ENCODE measurements at regions not wholly inside any gene's neighbourhood (a gene's known extent, or its start where the extent isn't known, plus 50 kb on each side); places are given as distances from the start of the nearest gene placed in this dataset.
"Not testable (repeated sequence)": the region's sequence is repeated elsewhere in the genome, so short reads cannot be mapped to it uniquely, and the experiment has no call there.

- H3K9me3 ChIP-seq (ENCODE audit: control insufficient read depth in 2 of 2, insufficient read depth in 1 of 2, low read length in 1 of 2); H3K36me3 ChIP-seq (ENCODE audit: control insufficient read depth in 2 of 2, insufficient read depth in 2 of 2, low read length in 1 of 2); H3K4me1 ChIP-seq (ENCODE audit: control insufficient read depth in 2 of 2, insufficient read depth in 2 of 2, low read length in 2 of 2); H3K4me3 ChIP-seq (ENCODE audit: low read length in 2 of 2); H3K27me3 ChIP-seq (ENCODE audit: control insufficient read depth in 2 of 2, insufficient read depth in 1 of 2, low read length in 1 of 2); H3K27ac ChIP-seq (ENCODE audit: low read depth in 1 of 2, low read length in 1 of 2): not testable (repeated sequence)
- DNase-seq (ENCODE audit: low read depth in 6 of 9, low spot score in 9 of 9) = peak in 1 of 9 donors; percentile 3
- WGBS = 2% methylated on average over 46 of the region's 62 CpGs
Observed at GRCh38 chr1:143905214-143906179, 66.3 kb downstream of the FAM72C start.

- H3K36me3 ChIP-seq (ENCODE audit: control insufficient read depth in 2 of 2, insufficient read depth in 2 of 2, low read length in 1 of 2); H3K27ac ChIP-seq (ENCODE audit: low read depth in 1 of 2, low read length in 1 of 2); H3K27me3 ChIP-seq (ENCODE audit: control insufficient read depth in 2 of 2, insufficient read depth in 1 of 2, low read length in 1 of 2); H3K4me3 ChIP-seq (ENCODE audit: low read length in 2 of 2); DNase-seq (ENCODE audit: low read depth in 6 of 9, low spot score in 9 of 9); H3K9me3 ChIP-seq (ENCODE audit: control insufficient read depth in 2 of 2, insufficient read depth in 1 of 2, low read length in 1 of 2); H3K4me1 ChIP-seq (ENCODE audit: control insufficient read depth in 2 of 2, insufficient read depth in 2 of 2, low read length in 2 of 2): not testable (repeated sequence)
- 10% methylated on average over 7 of the region's 12 CpGs for WGBS
Observed at GRCh38 chr1:143904622-143904979, 67.2 kb downstream of the FAM72C start.

- H3K27ac ChIP-seq (ENCODE audit: low read depth in 1 of 2, low read length in 1 of 2); H3K4me1 ChIP-seq (ENCODE audit: control insufficient read depth in 2 of 2, insufficient read depth in 2 of 2, low read length in 2 of 2); H3K27me3 ChIP-seq (ENCODE audit: control insufficient read depth in 2 of 2, insufficient read depth in 1 of 2, low read length in 1 of 2); H3K4me3 ChIP-seq (ENCODE audit: low read length in 2 of 2); DNase-seq (ENCODE audit: low read depth in 6 of 9, low spot score in 9 of 9); H3K36me3 ChIP-seq (ENCODE audit: control insufficient read depth in 2 of 2, insufficient read depth in 2 of 2, low read length in 1 of 2); H3K9me3 ChIP-seq (ENCODE audit: control insufficient read depth in 2 of 2, insufficient read depth in 1 of 2, low read length in 1 of 2): not testable (repeated sequence)
- 67% methylated on average over 41 of the region's 48 CpGs for WGBS
Observed at GRCh38 chr1:143903899-143904621, 67.7 kb downstream of the FAM72C start.

- WGBS = no CpG with 5 or more reads among the region's 1 CpG
- not testable (repeated sequence) for H3K4me3 ChIP-seq (ENCODE audit: low read length in 2 of 2); H3K36me3 ChIP-seq (ENCODE audit: control insufficient read depth in 2 of 2, insufficient read depth in 2 of 2, low read length in 1 of 2); H3K27ac ChIP-seq (ENCODE audit: low read depth in 1 of 2, low read length in 1 of 2); H3K4me1 ChIP-seq (ENCODE audit: control insufficient read depth in 2 of 2, insufficient read depth in 2 of 2, low read length in 2 of 2); H3K9me3 ChIP-seq (ENCODE audit: control insufficient read depth in 2 of 2, insufficient read depth in 1 of 2, low read length in 1 of 2); H3K27me3 ChIP-seq (ENCODE audit: control insufficient read depth in 2 of 2, insufficient read depth in 1 of 2, low read length in 1 of 2); DNase-seq (ENCODE audit: low read depth in 6 of 9, low spot score in 9 of 9)
Observed at GRCh38 chr1:143896377-143896776, 75.4 kb downstream of the FAM72C start.

GRCh38 chr1:143884932-143885574 lies 86.7 kb downstream of the FAM72C start:
- H3K36me3 ChIP-seq (ENCODE audit: control insufficient read depth in 2 of 2, insufficient read depth in 2 of 2, low read length in 1 of 2) = not testable (repeated sequence)
- peak overlapping the region in 1 of 2 donors; percentile 18 for H3K4me3 ChIP-seq (ENCODE audit: low read length in 2 of 2)
- 1% methylated on average over 28 of the region's 53 CpGs for WGBS

GRCh38 chr1:143884532-143884931 lies 87.3 kb downstream of the FAM72C start:
- H3K4me1 ChIP-seq (ENCODE audit: control insufficient read depth in 2 of 2, insufficient read depth in 2 of 2, low read length in 2 of 2); H3K27me3 ChIP-seq (ENCODE audit: control insufficient read depth in 2 of 2, insufficient read depth in 1 of 2, low read length in 1 of 2); H3K27ac ChIP-seq (ENCODE audit: low read depth in 1 of 2, low read length in 1 of 2); DNase-seq (ENCODE audit: low read depth in 6 of 9, low spot score in 9 of 9); H3K36me3 ChIP-seq (ENCODE audit: control insufficient read depth in 2 of 2, insufficient read depth in 2 of 2, low read length in 1 of 2); H3K9me3 ChIP-seq (ENCODE audit: control insufficient read depth in 2 of 2, insufficient read depth in 1 of 2, low read length in 1 of 2): not testable (repeated sequence)
- under 1% methylated on average over 26 of the region's 38 CpGs for WGBS
- peak overlapping the region in 1 of 2 donors; percentile 18 for H3K4me3 ChIP-seq (ENCODE audit: low read length in 2 of 2)

More at GRCh38 chr1:143884932-143885574, 86.7 kb downstream of the FAM72C start:
- not testable (repeated sequence) for H3K27ac ChIP-seq (ENCODE audit: low read depth in 1 of 2, low read length in 1 of 2); H3K4me1 ChIP-seq (ENCODE audit: control insufficient read depth in 2 of 2, insufficient read depth in 2 of 2, low read length in 2 of 2); H3K9me3 ChIP-seq (ENCODE audit: control insufficient read depth in 2 of 2, insufficient read depth in 1 of 2, low read length in 1 of 2); H3K27me3 ChIP-seq (ENCODE audit: control insufficient read depth in 2 of 2, insufficient read depth in 1 of 2, low read length in 1 of 2)
- DNase-seq (ENCODE audit: low read depth in 6 of 9, low spot score in 9 of 9) = peak in 5 of 9 donors; percentile 6 to 37 (median 33)

GRCh38 chr1:143879757-143880536 lies 91.8 kb downstream of the FAM72C start:
- not testable (repeated sequence) for H3K27me3 ChIP-seq (ENCODE audit: control insufficient read depth in 2 of 2, insufficient read depth in 1 of 2, low read length in 1 of 2); H3K36me3 ChIP-seq (ENCODE audit: control insufficient read depth in 2 of 2, insufficient read depth in 2 of 2, low read length in 1 of 2); H3K4me3 ChIP-seq (ENCODE audit: low read length in 2 of 2); H3K4me1 ChIP-seq (ENCODE audit: control insufficient read depth in 2 of 2, insufficient read depth in 2 of 2, low read length in 2 of 2); DNase-seq (ENCODE audit: low read depth in 6 of 9, low spot score in 9 of 9); H3K27ac ChIP-seq (ENCODE audit: low read depth in 1 of 2, low read length in 1 of 2); H3K9me3 ChIP-seq (ENCODE audit: control insufficient read depth in 2 of 2, insufficient read depth in 1 of 2, low read length in 1 of 2)
- WGBS = 100% methylated on average over 2 of the region's 4 CpGs

GRCh38 chr1:143875947-143876346 lies 95.8 kb downstream of the FAM72C start:
- WGBS = 83% methylated on average over 1 of the region's 5 CpGs
- not testable (repeated sequence) for H3K36me3 ChIP-seq (ENCODE audit: control insufficient read depth in 2 of 2, insufficient read depth in 2 of 2, low read length in 1 of 2); H3K27me3 ChIP-seq (ENCODE audit: control insufficient read depth in 2 of 2, insufficient read depth in 1 of 2, low read length in 1 of 2); DNase-seq (ENCODE audit: low read depth in 6 of 9, low spot score in 9 of 9); H3K4me3 ChIP-seq (ENCODE audit: low read length in 2 of 2); H3K9me3 ChIP-seq (ENCODE audit: control insufficient read depth in 2 of 2, insufficient read depth in 1 of 2, low read length in 1 of 2); H3K27ac ChIP-seq (ENCODE audit: low read depth in 1 of 2, low read length in 1 of 2); H3K4me1 ChIP-seq (ENCODE audit: control insufficient read depth in 2 of 2, insufficient read depth in 2 of 2, low read length in 2 of 2)

All from thymus (tissue), 11 donors.